HepG2 (cell line): ENCODE measurements at regions not wholly inside any gene's neighbourhood (a gene's known extent, or its start where the extent isn't known, plus 50 kb on each side); places are given as distances from the start of the nearest gene placed in this dataset.

Experiments
- EP300 ChIP-seq, 3 experiments: sonication (generic) in 1 of 3; formaldehyde crosslinking in 1 of 3; IDR thresholded peaks; 2 replicates each; pipeline versions ENCODE4 v1.5.1 to v1.6.1; 2011 to 2020; ENCODE audit warnings: low read depth in 2 of 3, low read length in 2 of 3, borderline replicate concordance in 1 of 3, improper control_type of control experiment in 1 of 3, mild to moderate bottlenecking in 1 of 3, missing genetic modification reagents in 1 of 3, moderate library complexity in 1 of 3
- JDP2 ChIP-seq: sonication (generic); formaldehyde crosslinking; IDR thresholded peaks from 2 replicates; pipeline ENCODE4 v1.8.1; 2022; ENCODE audit warnings: missing genetic modification reagents, borderline replicate concordance
- KDM3A ChIP-seq: IDR thresholded peaks from 2 replicates; pipeline ENCODE4 v1.6.1; 2018; ENCODE audit warnings: low read depth, missing compliant biosample characterization
- MATR3 ChIP-seq: sonication (generic); formaldehyde crosslinking; IDR thresholded peaks from 2 replicates; pipeline ENCODE4 v1.4.0; 2020; ENCODE audit warnings: missing genetic modification reagents
- MEIS1 ChIP-seq: sonication (generic); formaldehyde crosslinking; IDR thresholded peaks from 2 replicates; pipeline ENCODE4 v1.9.0; 2021; ENCODE audit warnings: mild to moderate bottlenecking, missing genetic modification reagents, moderate library complexity, borderline replicate concordance
- RAD21 ChIP-seq: fragments of 450-650 bp; formaldehyde crosslinking; IDR thresholded peaks from 2 replicates; pipeline ENCODE4 v1.5.0; 2020; ENCODE audit warnings: mild to moderate bottlenecking
- SIN3A ChIP-seq: IDR thresholded peaks from 2 replicates; pipeline ENCODE4 v1.6.1; 2011; ENCODE audit warnings: low read depth, mild to moderate bottlenecking, control low read depth, low read length, borderline replicate concordance
- ZSCAN30 ChIP-seq: sonication (generic); formaldehyde crosslinking; IDR thresholded peaks from 2 replicates; pipeline ENCODE4 v1.5.0; 2020; ENCODE audit warnings: mild to moderate bottlenecking, missing genetic modification reagents
- TF ChIP-seq, protein P1 (sequence below): sonication (generic); formaldehyde crosslinking; IDR thresholded peaks from 2 replicates; pipeline ENCODE4 v1.5.0; 2020; ENCODE audit warnings: mild to moderate bottlenecking, missing genetic modification reagents, moderate library complexity

DNA sequence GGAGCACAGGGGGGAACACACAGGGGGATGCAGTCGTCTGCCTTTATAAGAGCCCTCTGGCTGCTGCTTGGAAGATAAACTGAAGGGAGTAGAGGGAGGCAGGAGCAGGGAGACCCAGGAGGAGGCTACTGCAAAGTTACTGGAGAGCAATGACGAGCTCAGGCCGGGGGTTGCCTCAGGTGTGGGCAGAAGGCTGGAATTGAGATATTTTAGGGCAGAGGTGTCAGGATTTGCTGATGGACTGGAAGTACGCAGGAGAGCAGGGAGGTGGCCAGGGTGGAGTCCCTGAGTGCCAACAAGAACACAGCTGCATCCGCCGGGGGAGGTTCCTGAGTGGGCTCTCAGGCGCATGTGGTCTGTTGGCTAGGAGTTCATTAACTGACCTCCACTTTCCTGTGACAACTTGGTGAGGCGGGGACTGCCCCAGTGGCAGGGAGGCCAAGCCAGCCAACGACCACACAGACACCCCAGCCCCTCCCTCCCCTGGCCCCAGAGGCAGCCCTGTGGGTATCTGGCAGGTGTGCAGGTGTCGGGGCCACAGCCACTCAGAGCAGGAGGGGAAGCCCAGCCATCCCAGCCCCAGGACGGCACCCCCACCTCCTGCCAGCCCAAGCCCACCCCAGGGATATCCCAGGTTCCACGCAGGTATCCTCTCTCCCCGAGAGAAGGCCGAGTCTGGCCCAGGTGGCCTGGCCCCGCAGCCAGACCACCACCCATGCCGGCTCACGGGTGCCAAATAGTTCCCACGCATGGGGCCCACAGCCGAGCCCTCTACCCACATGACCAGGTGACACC lies 85.4 kb downstream of the NCOR2 start:
- TF ChIP-seq KDM3A (CRISPR knock-in tag) (no peak), JDP2 (no peak), MEIS1 (CRISPR knock-in tag) (no peak), EP300 (IDR thresholded peaks at IDR 0.05; ENCODE audit: low read depth in 2 of 2, low read length in 2 of 2) (no peak), EP300 (CRISPR knock-in tag; IDR thresholded peaks at IDR 0.05; ENCODE audit: borderline replicate concordance) (no peak), ZSCAN30 (no peak), SIN3A (no peak), MATR3 (no peak), RAD21 (no peak)
- TF ChIP-seq, protein P1, sequence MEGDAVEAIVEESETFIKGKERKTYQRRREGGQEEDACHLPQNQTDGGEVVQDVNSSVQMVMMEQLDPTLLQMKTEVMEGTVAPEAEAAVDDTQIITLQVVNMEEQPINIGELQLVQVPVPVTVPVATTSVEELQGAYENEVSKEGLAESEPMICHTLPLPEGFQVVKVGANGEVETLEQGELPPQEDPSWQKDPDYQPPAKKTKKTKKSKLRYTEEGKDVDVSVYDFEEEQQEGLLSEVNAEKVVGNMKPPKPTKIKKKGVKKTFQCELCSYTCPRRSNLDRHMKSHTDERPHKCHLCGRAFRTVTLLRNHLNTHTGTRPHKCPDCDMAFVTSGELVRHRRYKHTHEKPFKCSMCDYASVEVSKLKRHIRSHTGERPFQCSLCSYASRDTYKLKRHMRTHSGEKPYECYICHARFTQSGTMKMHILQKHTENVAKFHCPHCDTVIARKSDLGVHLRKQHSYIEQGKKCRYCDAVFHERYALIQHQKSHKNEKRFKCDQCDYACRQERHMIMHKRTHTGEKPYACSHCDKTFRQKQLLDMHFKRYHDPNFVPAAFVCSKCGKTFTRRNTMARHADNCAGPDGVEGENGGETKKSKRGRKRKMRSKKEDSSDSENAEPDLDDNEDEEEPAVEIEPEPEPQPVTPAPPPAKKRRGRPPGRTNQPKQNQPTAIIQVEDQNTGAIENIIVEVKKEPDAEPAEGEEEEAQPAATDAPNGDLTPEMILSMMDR (CRISPR knock-in tag) = no peak
